ENCODE measurements at regions not wholly inside any gene's neighbourhood (a gene's known extent, or its start where the extent isn't known, plus 50 kb on each side); places are given as distances from the start of the nearest gene placed in this dataset.
"Not testable (repeated sequence)": the region's sequence is repeated elsewhere in the genome, so short reads cannot be mapped to it uniquely, and the experiment has no call there.

- no peak for DNase-seq (ENCODE audit: low read depth, low spot score)
These were observed 779.5 kb upstream of the LRRTM1 start for GRCh38 chr2:81084101-81084500.

- DNase-seq (ENCODE audit: low read depth, low spot score): no peak
These were observed 774.1 kb upstream of the LRRTM1 start for GRCh38 chr2:81078631-81079030.

DNA sequence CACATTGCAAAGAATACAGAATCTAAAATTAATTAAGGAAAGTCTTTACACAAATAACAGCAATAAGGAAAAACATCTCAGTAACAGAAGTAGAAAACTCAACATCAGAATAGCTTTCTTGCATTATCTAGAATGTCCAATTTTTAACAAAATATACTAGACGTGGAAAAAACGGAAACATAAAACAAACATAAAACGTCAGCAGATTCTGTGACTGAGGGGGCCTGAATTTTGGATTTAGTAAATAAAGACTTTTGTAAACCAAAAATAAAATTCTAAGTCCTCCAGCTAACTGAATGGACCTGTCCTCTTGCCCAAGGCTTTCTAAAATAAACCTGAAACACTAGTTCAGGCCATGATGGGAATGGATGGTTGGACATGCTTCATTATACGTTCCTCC lies 773.5 kb upstream of the LRRTM1 start:
- DNase-seq (ENCODE audit: low read depth, low spot score): no peak

- peak; percentile 28 for DNase-seq (ENCODE audit: low read depth, low spot score)
These were observed 772.8 kb upstream of the LRRTM1 start for GRCh38 chr2:81077396-81077795.

- DNase-seq (ENCODE audit: low read depth, low spot score): no peak
These were observed 768.9 kb upstream of the LRRTM1 start for GRCh38 chr2:81073412-81073811.

DNA sequence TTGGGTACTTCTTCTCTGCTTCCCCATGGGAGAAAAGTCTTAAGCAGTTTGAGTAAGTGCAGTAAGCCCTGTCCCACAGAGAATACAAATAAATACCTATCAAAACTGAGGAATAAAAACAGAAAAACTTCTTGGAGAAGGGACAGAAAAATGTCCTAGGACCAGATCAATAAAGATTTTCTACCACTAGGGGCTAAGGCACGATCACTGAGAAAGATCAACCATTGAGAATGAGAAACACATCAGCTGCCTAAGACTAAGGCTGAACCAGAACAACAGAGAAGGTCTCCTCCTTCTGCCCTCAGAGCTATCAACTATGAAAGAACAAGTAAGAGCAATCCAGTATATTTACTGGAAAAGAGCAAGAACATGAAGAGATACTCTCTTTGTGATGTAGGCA lies 763.6 kb upstream of the LRRTM1 start:
- no peak for DNase-seq (ENCODE audit: low read depth, low spot score)

- no peak for DNase-seq (ENCODE audit: low read depth, low spot score)
These were observed 756.5 kb upstream of the LRRTM1 start for GRCh38 chr2:81061016-81061415.

GRCh38 chr2:81050580-81051095 lies 746.1 kb upstream of the LRRTM1 start:
- no peak for DNase-seq (ENCODE audit: low read depth, low spot score)

DNA sequence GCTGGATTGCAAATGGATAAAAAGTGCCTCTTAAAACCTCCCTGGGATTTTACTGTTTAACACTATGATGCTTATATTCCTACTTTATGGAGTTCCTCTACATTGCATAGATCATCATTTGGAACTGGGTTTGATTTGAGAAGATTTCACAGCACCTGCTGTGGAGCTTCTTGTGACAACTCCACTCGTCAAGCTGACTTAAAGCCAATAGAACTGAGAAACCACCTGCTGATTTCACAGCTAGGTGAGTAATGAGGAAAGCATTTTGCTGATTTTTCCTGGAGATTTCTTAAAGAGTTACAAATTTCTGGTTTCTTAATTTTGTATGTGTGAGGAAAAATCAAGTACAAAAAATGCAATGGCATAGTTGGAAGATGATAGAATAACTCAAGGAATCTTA lies 739.1 kb upstream of the LRRTM1 start:
- DNase-seq (ENCODE audit: low read depth, low spot score): no peak

DNA sequence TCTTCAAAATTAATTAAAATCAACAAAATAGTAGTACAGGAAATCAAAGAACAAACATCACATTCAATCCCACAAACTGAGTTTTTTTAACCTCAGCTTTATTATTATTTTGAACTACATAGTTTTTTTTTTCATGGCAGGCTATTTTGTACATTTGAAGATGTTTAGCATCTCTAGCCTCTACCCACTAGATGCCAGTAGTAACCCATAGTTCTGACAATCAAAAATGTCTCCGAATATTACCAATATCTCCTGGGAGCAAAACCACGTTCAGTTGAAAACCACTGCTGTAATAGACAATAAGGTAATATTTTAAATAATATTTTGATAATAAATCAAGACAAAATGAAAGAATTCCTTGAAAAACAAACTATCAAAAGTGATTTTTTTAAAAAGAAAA lies 702.6 kb upstream of the LRRTM1 start:
- DNase-seq (ENCODE audit: low read depth, low spot score): no peak

GRCh38 chr2:81002906-81003305 lies 698.4 kb upstream of the LRRTM1 start:
- DNase-seq (ENCODE audit: low read depth, low spot score): no peak

GRCh38 chr2:80987466-80987865 lies 682.9 kb upstream of the LRRTM1 start:
- DNase-seq (ENCODE audit: low read depth, low spot score): no peak

- no peak for DNase-seq (ENCODE audit: low read depth, low spot score)
These were observed 665.3 kb upstream of the LRRTM1 start for GRCh38 chr2:80969900-80970299.

GRCh38 chr2:80968450-80968849 lies 663.9 kb upstream of the LRRTM1 start:
- DNase-seq (ENCODE audit: low read depth, low spot score): peak; percentile 9

DNA sequence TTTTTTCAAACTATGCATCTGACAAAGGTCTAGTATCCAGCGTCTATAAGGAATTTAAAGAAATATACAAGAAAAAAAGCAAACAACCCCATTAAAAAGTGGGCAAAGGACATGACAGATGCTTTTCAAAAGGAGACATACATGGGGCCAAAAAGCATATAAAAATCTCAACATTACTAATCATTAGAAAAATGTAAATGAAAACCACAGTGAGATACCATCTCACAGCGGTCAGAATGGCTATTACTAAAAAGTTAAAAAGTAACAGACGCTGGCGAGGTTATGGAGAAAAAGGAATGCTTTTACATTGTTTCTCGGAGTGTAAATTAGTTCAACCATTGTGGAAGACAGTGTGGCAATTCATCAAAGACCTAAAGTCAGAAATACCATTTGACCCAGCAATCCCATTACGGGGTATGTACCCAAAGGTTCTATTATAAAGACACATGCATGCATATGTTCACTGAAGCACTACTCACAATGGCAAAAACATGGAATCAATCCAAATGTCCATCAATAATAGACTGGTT lies 643.1 kb upstream of the LRRTM1 start:
- DNase-seq (ENCODE audit: low read depth, low spot score): no peak

- no peak for DNase-seq (ENCODE audit: low read depth, low spot score)
These were observed 638.9 kb upstream of the LRRTM1 start for GRCh38 chr2:80943487-80943886.

DNA sequence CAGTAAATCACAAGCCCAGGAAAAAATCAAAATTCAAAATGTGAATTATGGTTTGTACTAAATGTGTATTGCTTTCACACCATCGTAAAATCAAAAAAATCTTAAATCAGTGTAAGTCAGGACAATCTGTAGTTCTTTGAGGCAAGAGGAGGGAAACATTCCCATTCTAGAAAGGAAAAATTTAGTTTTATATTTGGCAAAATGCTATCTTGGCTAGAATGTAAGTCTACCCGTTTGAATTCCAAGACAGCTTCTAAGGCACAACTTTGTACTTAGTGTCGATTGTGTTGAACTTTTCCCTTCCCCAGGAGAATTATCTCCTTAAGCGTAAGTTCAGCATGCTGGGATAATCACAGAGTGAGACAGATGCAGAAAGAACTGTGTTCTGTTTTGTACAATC lies 638.2 kb upstream of the LRRTM1 start:
- DNase-seq (ENCODE audit: low read depth, low spot score): no peak

GRCh38 chr2:80938463-80938862 lies 633.9 kb upstream of the LRRTM1 start:
- DNase-seq (ENCODE audit: low read depth, low spot score): no peak

DNA sequence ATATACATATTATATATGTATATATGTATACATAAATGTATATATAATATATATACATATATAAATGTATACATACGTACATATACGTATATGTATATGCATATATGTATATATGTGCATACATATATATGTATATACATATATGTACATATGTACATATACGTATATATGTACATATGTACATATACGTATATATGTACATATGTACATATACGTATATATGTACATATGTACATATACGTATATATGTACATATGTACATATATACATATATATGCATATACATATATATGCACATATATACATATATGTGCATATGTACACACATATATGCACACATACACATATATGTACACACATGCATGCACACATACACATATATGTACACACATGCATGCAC lies 627.3 kb upstream of the LRRTM1 start:
- DNase-seq (ENCODE audit: low read depth, low spot score): not testable (repeated sequence)

DNA sequence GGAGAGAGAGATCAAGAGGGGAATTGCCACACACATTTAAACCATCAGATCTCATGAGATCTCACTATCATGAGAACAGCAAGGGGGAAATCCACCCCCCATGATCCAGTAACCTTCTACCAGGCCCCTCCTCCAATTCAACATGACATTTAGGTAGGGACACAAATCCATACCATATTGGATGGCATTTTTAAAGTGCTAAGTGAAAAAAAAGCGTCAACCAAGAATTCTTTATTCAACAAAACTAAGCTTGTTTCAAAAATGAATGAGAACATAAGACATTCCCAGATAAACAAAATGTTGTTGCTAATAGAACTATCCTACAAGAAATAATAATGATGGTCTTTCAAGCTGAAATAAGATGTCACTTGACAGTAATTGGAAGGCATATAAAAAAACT lies 626.2 kb upstream of the LRRTM1 start:
- DNase-seq (ENCODE audit: low read depth, low spot score): no peak

- no peak for DNase-seq (ENCODE audit: low read depth, low spot score)
These were observed 621.6 kb upstream of the LRRTM1 start for GRCh38 chr2:80926168-80926567.

- DNase-seq (ENCODE audit: low read depth, low spot score): no peak
These were observed 592.0 kb upstream of the LRRTM1 start for GRCh38 chr2:80896576-80896975.

DNA sequence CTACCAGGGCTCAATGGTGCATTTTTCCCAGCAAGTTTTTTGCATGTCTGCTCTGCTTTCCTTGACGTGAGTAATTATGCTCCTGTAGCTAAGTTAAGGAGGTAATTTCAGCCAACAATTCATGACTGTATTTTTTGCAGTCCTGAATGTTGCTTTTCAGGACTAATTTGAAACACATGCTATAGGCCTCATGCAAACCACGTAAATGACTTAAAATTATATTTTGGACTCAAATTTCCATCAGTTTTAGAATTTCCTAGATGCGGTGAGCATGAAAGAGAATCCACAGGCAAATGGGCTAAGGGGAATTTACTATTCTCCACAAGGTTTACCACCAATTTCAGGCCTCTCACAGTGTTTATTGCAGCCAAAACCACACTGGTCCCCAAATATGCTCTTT lies 589.9 kb upstream of the LRRTM1 start:
- no peak for DNase-seq (ENCODE audit: low read depth, low spot score)

DNA sequence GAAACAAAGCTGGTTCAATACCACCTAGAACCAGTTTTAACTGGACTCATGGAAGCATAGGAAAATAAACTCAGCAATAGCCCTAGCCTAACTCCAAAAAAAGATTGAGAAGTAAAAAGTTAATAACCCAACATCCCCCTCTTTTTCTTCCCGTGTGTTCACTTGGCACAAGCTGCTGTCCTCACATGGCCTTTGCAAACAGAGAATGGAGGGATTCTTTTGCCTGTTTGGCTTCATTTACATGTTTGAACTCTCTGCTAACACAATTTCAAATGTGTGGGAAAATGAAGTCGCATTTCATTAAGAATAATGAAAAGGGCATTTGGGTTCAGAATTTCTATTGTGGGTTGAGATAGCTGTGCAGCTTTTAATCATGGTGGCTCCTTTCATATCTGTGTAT lies 589.2 kb upstream of the LRRTM1 start:
- DNase-seq (ENCODE audit: low read depth, low spot score): no peak

Data from iPS DF 19.7 (cell line).